Neural crest cell (in vitro differentiated cells): ENCODE measurements at regions not wholly inside any gene's neighbourhood (a gene's known extent, or its start where the extent isn't known, plus 50 kb on each side); places are given as distances from the start of the nearest gene placed in this dataset.

Source experiments
- DNase-seq: peaks from one replicate; pipeline ENCODE4 v3.0.0; 2021; ENCODE audit warnings: low read depth, mixed read lengths, low spot score
- H3K27ac Mint-ChIP-seq: one replicate; pipeline ENCODE4 v1.8.0; 2021; ENCODE audit warnings: mild to moderate bottlenecking, mixed read lengths; ENCODE audit not compliant: unreplicated experiment
- H3K27me3 Mint-ChIP-seq: 2 replicates; pipeline ENCODE4 v1.8.0; 2021; ENCODE audit warnings: low read depth, mild to moderate bottlenecking, mixed read lengths
- H3K36me3 Mint-ChIP-seq: 2 replicates; pipeline ENCODE4 v1.8.0; 2021; ENCODE audit warnings: low read depth, mild to moderate bottlenecking, mixed read lengths
- H3K4me1 Mint-ChIP-seq: 2 replicates; pipeline ENCODE4 v1.8.0; 2021; ENCODE audit warnings: mixed read lengths
- H3K4me3 Mint-ChIP-seq: one replicate; pipeline ENCODE4 v1.8.0; 2021; ENCODE audit warnings: mild to moderate bottlenecking, mixed read lengths
- H3K9me3 Mint-ChIP-seq: 2 replicates; pipeline ENCODE4 v1.8.0; 2021; ENCODE audit warnings: mixed read lengths
- CTCF ChIP-seq: fragments of 200-600 bp; sonication (generic); conservative IDR thresholded peaks from 2 replicates; pipeline ENCODE4 v1.5.0; 2021; ENCODE audit warnings: antibody characterized with exemption, mild to moderate bottlenecking

GRCh38 chr5:39783756-39784421 is 359.1 kb upstream of the DAB2 start:
- no peak overlapping the region for H3K4me3 Mint-ChIP-seq
- no peak for TF ChIP-seq CTCF
- DNase-seq, result no peak
- H3K27ac Mint-ChIP-seq, result no peak overlapping the region
- H3K36me3 Mint-ChIP-seq, result peaks cover 7% of the 10 kb centered on the region
- no peaks in the 10 kb centered on the region for H3K4me1 Mint-ChIP-seq
- H3K9me3 Mint-ChIP-seq, result peaks cover 9% of the 10 kb centered on the region
- H3K27me3 Mint-ChIP-seq, result no peaks in the 10 kb centered on the region

GRCh38 chr5:39780347-39780746 is 355.6 kb upstream of the DAB2 start:
- no peak for TF ChIP-seq CTCF
- peaks cover under 1% of the 10 kb centered on the region for H3K9me3 Mint-ChIP-seq
- H3K4me1 Mint-ChIP-seq, result no peaks in the 10 kb centered on the region
- no peak for DNase-seq
- no peaks in the 10 kb centered on the region for H3K27me3 Mint-ChIP-seq
- H3K4me3 Mint-ChIP-seq, result no peak overlapping the region
- no peak overlapping the region for H3K27ac Mint-ChIP-seq
- H3K36me3 Mint-ChIP-seq, result no peaks in the 10 kb centered on the region

GRCh38 chr5:39779831-39780230 is 355.1 kb upstream of the DAB2 start:
- H3K27me3 Mint-ChIP-seq, result no peaks in the 10 kb centered on the region
- H3K4me1 Mint-ChIP-seq, result no peaks in the 10 kb centered on the region
- no peak for DNase-seq
- H3K27ac Mint-ChIP-seq, result no peak overlapping the region
- no peak overlapping the region for H3K4me3 Mint-ChIP-seq
- H3K36me3 Mint-ChIP-seq, result no peaks in the 10 kb centered on the region
- H3K9me3 Mint-ChIP-seq, result no peaks in the 10 kb centered on the region
- no peak for TF ChIP-seq CTCF

- Mint-ChIP-seq H3K9me3 (no peaks in the 10 kb centered on the region), H3K4me1 (no peaks in the 10 kb centered on the region), H3K27me3 (no peaks in the 10 kb centered on the region), H3K4me3 (no peak overlapping the region), H3K36me3 (no peaks in the 10 kb centered on the region), H3K27ac (no peak overlapping the region)
- no peak for DNase-seq
- no peak for TF ChIP-seq CTCF
These were observed 351.1 kb upstream of the DAB2 start for GRCh38 chr5:39775797-39776365.

- Mint-ChIP-seq H3K9me3 (no peaks in the 10 kb centered on the region), H3K4me1 (no peaks in the 10 kb centered on the region), H3K4me3 (no peak overlapping the region), H3K27me3 (no peaks in the 10 kb centered on the region), H3K36me3 (no peaks in the 10 kb centered on the region), H3K27ac (no peak overlapping the region)
- no peak for TF ChIP-seq CTCF
- DNase-seq, result no peak
These were observed 350.5 kb upstream of the DAB2 start for GRCh38 chr5:39775086-39775796.
